Natural killer cell (primary cell): ENCODE measurements at regions not wholly inside any gene's neighbourhood (a gene's known extent, or its start where the extent isn't known, plus 50 kb on each side); places are given as distances from the start of the nearest gene placed in this dataset.

Source experiments
- ATAC-seq, 3 donors: fragments of 150-1000 bp in 2 of 3; fragments of 200-7000 bp in 1 of 3; cut with Tn5 transposase; 1 replicate in 1 of 3; 2 replicates in 2 of 3; pipeline ENCODE4 v1.10.0; 2021; ENCODE audit warnings: mild to moderate bottlenecking in 2 of 3, moderate library complexity in 2 of 3
- DNase-seq, 2 donors: peaks; one replicate each; pipeline versions ENCODE4 v3.0.0 to v3.0.0-alpha.2; 2013 to 2021; ENCODE audit warnings: mixed read lengths in 1 of 2
- H3K27ac ChIP-seq: one replicate; pipeline ENCODE4 v1.5.1; 2013; ENCODE audit warnings: mild to moderate bottlenecking, low read length
- H3K27me3 ChIP-seq: one replicate; pipeline ENCODE4 v1.6.1; 2013; ENCODE audit warnings: low read length; ENCODE audit not compliant: control insufficient read depth, insufficient read depth
- H3K36me3 ChIP-seq: one replicate; pipeline ENCODE4 v1.6.1; 2013; ENCODE audit warnings: low read length; ENCODE audit not compliant: control insufficient read depth, insufficient read depth
- H3K4me1 ChIP-seq: one replicate; pipeline ENCODE4 v1.6.1; 2013; ENCODE audit warnings: low read length; ENCODE audit not compliant: control insufficient read depth, insufficient read depth
- H3K4me3 ChIP-seq: one replicate; pipeline ENCODE4 v1.5.1; 2013; ENCODE audit warnings: low read length
- H3K9me3 ChIP-seq: one replicate; pipeline ENCODE4 v1.6.1; 2013; ENCODE audit warnings: low read length; ENCODE audit not compliant: control insufficient read depth, insufficient read depth
- H3K27ac Mint-ChIP-seq, 2 donors: one replicate each; pipeline ENCODE4 v1.8.0; 2022; ENCODE audit warnings: mild to moderate bottlenecking in 2 of 2, mixed read lengths in 2 of 2, moderate library complexity in 1 of 2
- H3K27me3 Mint-ChIP-seq, 2 donors: one replicate each; pipeline ENCODE4 v1.8.0; 2022; ENCODE audit warnings: low read depth in 2 of 2, mixed read lengths in 2 of 2
- H3K36me3 Mint-ChIP-seq: one replicate; pipeline ENCODE4 v1.8.0; 2022; ENCODE audit warnings: mixed read lengths
- H3K4me1 Mint-ChIP-seq, 2 donors: one replicate each; pipeline ENCODE4 v1.8.0; 2022; ENCODE audit warnings: mixed read lengths in 2 of 2
- H3K4me3 Mint-ChIP-seq: one replicate; pipeline ENCODE4 v1.8.0; 2022; ENCODE audit warnings: mild to moderate bottlenecking, moderate library complexity, mixed read lengths
- H3K9me3 Mint-ChIP-seq, 2 donors: one replicate each; pipeline ENCODE4 v1.8.0; 2022; ENCODE audit warnings: mixed read lengths in 2 of 2
- CTCF ChIP-seq: fragments of 200-600 bp; IDR thresholded peaks from one replicate; pipeline ENCODE4 v1.8.0; 2022; ENCODE audit warnings: antibody characterized with exemption
- WGBS: methylation state at CpG from one replicate; pipeline ENCODE4 v1.1.7; 2013; ENCODE audit warnings: missing lambda C conversion rate; ENCODE audit not compliant: insufficient coverage; 5-methylcytosine and 5-hydroxymethylcytosine counted together
- intact Hi-C: fragments of 100-400 bp; cut with micrococcal nuclease; formaldehyde crosslinking; loops from one replicate; pipeline ENCODE4 v1.14.2; 2022

- no peak overlapping the region for H3K27ac Mint-ChIP-seq
- 28% methylated on average over 3 of the region's 3 CpGs for WGBS
- no peaks in the 10 kb centered on the region for H3K4me1 ChIP-seq
- H3K9me3 Mint-ChIP-seq, result no peaks in the 10 kb centered on the region
- no peaks in the 10 kb centered on the region for H3K9me3 ChIP-seq
- no peak overlapping the region for H3K27ac ChIP-seq
- DNase-seq, result no peak
- H3K27me3 ChIP-seq, result no peaks in the 10 kb centered on the region
- H3K4me1 Mint-ChIP-seq, result no peaks in the 10 kb centered on the region
- intact Hi-C loops, result no loop called here
- no peak for TF ChIP-seq CTCF
- H3K27me3 Mint-ChIP-seq, result peaks cover 8 to 28% of the 10 kb centered on the region in 2 donors
- H3K4me3 ChIP-seq, result no peak overlapping the region
- no peaks in the 10 kb centered on the region for H3K36me3 Mint-ChIP-seq
- H3K36me3 ChIP-seq, result no peaks in the 10 kb centered on the region
- H3K4me3 Mint-ChIP-seq, result no peak overlapping the region
- ATAC-seq, result no peak
These were observed 273.2 kb upstream of the RGMA start for GRCh38 chr15:93362203-93362602.

GRCh38 chr15:93361703-93362102, 272.7 kb upstream of the RGMA start:
- H3K9me3 Mint-ChIP-seq, result no peaks in the 10 kb centered on the region
- H3K4me1 Mint-ChIP-seq, result no peaks in the 10 kb centered on the region
- H3K36me3 ChIP-seq, result no peaks in the 10 kb centered on the region
- H3K27me3 ChIP-seq, result no peaks in the 10 kb centered on the region
- WGBS, result 92% methylated on average over 1 of the region's 5 CpGs
- no peak for TF ChIP-seq CTCF
- ATAC-seq, result no peak
- no peak overlapping the region for H3K4me3 Mint-ChIP-seq
- H3K4me3 ChIP-seq, result no peak overlapping the region
- no peak overlapping the region for H3K27ac Mint-ChIP-seq
- intact Hi-C loops, result no loop called here
- no peak for DNase-seq
- no peaks in the 10 kb centered on the region for H3K4me1 ChIP-seq
- peaks cover 8 to 28% of the 10 kb centered on the region in 2 donors for H3K27me3 Mint-ChIP-seq
- no peaks in the 10 kb centered on the region for H3K9me3 ChIP-seq
- H3K27ac ChIP-seq, result no peak overlapping the region
- no peaks in the 10 kb centered on the region for H3K36me3 Mint-ChIP-seq

GRCh38 chr15:93360976-93361375, 272.0 kb upstream of the RGMA start:
- H3K4me1 Mint-ChIP-seq, result no peaks in the 10 kb centered on the region
- H3K9me3 ChIP-seq, result no peaks in the 10 kb centered on the region
- WGBS, result 67% methylated on average over 1 of the region's 2 CpGs
- ATAC-seq, result no peak
- no peak overlapping the region for H3K27ac ChIP-seq
- H3K27me3 Mint-ChIP-seq, result peaks cover 8 to 21% of the 10 kb centered on the region in 2 donors
- H3K4me3 ChIP-seq, result no peak overlapping the region
- no peaks in the 10 kb centered on the region for H3K9me3 Mint-ChIP-seq
- H3K27ac Mint-ChIP-seq, result no peak overlapping the region
- TF ChIP-seq CTCF, result no peak
- no peaks in the 10 kb centered on the region for H3K27me3 ChIP-seq
- intact Hi-C loops, result no loop called here
- H3K36me3 ChIP-seq, result no peaks in the 10 kb centered on the region
- no peaks in the 10 kb centered on the region for H3K4me1 ChIP-seq
- no peaks in the 10 kb centered on the region for H3K36me3 Mint-ChIP-seq
- no peak overlapping the region for H3K4me3 Mint-ChIP-seq
- no peak for DNase-seq

GRCh38 chr15:93360318-93360717, 271.3 kb upstream of the RGMA start:
- no peaks in the 10 kb centered on the region for H3K27me3 ChIP-seq
- no peaks in the 10 kb centered on the region for H3K36me3 ChIP-seq
- Mint-ChIP-seq H3K4me3 (no peak overlapping the region), H3K27ac (no peak overlapping the region), H3K9me3 (no peaks in the 10 kb centered on the region), H3K4me1 (no peaks in the 10 kb centered on the region), H3K36me3 (no peaks in the 10 kb centered on the region), H3K27me3 (peaks cover 6 to 14% of the 10 kb centered on the region in 2 donors)
- WGBS, result 76% methylated on average over 6 of the region's 7 CpGs
- no peaks in the 10 kb centered on the region for H3K9me3 ChIP-seq
- ATAC-seq, result no peak
- intact Hi-C loops, result no loop called here
- H3K4me1 ChIP-seq, result no peaks in the 10 kb centered on the region
- H3K27ac ChIP-seq, result no peak overlapping the region
- H3K4me3 ChIP-seq, result no peak overlapping the region
- no peak for DNase-seq
- TF ChIP-seq CTCF, result no peak
